HG03520 (cell line): ENCODE measurements at regions not wholly inside any gene's neighbourhood (a gene's known extent, or its start where the extent isn't known, plus 50 kb on each side); places are given as distances from the start of the nearest gene placed in this dataset.

Source experiments
- ATAC-seq: cut with Tn5 transposase; IDR thresholded peaks from one replicate; pipeline ENCODE4 v1.9.1; 2021; ENCODE audit warnings: mild to moderate bottlenecking, moderate library complexity; ENCODE audit not compliant: unreplicated experiment

- no peak for ATAC-seq
Measured at GRCh38 chr7:85737426-85737825, 550.6 kb upstream of the SEMA3D start.

DNA sequence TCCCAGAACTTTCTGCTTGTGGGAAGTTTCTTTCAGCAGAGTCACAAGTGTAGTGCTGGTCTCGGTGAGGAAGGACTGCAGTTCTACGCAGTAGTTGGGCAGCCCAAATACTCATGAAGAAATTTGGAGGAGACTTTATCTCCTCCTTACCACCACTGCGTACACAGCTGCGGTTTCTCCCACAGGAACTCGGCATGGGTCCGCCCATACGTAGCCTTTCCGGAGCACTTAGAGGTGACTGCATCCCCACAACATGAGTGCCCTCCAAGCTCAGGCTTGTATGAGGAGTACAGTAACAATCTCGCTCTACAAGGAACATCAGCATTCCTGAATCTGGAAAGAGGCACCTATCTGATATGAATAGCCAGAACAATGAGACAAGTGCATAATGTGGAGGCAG is 549.2 kb upstream of the SEMA3D start:
- no peak for ATAC-seq

DNA sequence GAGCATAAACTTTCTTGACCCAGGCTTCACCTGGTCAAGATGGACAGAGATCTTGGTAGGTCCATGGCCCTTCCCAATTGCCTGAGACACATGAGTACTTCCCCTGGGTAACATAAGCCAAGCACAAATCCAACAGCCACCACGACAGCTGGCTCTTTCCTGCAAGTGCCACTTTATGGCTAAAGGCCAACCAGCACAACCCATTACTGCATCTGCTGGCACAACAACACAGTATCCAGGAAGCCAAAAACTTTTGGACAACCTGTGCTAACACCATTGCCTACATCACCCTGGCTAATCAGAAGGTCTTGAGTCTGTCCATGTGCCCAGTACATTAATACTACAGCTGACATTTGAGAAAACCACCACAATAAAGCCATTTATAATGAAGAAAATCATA is 548.0 kb upstream of the SEMA3D start:
- ATAC-seq, result no peak

DNA sequence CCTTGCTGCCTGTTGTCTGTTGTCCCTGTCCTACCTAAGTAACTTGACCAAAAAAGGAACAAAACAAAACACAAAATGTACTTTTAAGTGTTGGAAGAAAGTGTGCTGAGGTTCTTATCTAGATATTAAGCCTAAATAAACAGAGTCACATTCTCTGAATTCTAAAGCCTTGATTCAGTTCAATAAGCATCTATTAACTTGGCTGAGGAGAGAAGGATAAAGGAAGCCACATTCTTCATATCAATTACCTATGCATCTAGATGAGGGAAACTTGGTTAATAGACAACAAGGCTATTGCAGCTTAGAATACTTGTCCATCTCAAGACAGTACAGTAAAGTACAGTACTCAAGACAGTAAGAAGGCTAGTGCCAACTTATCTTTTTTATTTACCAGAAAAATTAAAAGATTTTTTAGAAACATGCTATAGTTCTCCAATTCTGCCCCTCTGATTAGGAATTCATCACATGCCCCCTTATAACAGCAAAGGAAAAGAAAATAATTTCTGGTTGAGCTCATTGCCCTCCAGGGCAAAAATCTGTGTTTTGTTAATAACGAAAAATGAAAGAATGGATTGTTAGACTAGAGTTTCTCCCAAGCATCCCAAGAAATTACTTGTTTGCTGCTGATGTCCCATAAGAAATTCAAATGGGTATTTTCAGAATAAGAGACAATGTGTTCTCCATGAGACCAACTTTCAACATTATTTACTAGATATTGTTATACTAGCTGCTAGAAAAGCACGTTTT is 546.5 kb upstream of the SEMA3D start:
- ATAC-seq, result no peak

DNA sequence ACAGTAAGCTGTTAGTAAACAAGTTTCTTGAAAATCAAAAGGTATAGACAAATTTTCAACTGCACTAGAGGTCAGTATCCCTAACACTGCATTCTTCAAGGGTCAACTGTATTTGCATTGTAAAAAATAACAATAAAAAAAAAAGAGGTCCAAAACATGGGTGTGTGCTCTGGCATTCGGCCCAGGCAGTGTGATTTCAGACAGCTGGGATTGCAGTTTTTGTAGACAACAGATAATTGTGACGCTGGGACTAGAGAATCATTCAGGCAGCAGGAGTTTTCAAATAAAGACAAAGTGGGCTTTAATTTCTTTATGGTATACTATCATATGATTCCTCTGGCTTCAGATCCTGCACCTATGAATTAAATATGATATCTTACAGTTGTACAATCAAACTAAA is 543.2 kb upstream of the SEMA3D start:
- ATAC-seq, result no peak

- no peak for ATAC-seq
Measured at GRCh38 chr7:85725026-85725425, 538.2 kb upstream of the SEMA3D start.

DNA sequence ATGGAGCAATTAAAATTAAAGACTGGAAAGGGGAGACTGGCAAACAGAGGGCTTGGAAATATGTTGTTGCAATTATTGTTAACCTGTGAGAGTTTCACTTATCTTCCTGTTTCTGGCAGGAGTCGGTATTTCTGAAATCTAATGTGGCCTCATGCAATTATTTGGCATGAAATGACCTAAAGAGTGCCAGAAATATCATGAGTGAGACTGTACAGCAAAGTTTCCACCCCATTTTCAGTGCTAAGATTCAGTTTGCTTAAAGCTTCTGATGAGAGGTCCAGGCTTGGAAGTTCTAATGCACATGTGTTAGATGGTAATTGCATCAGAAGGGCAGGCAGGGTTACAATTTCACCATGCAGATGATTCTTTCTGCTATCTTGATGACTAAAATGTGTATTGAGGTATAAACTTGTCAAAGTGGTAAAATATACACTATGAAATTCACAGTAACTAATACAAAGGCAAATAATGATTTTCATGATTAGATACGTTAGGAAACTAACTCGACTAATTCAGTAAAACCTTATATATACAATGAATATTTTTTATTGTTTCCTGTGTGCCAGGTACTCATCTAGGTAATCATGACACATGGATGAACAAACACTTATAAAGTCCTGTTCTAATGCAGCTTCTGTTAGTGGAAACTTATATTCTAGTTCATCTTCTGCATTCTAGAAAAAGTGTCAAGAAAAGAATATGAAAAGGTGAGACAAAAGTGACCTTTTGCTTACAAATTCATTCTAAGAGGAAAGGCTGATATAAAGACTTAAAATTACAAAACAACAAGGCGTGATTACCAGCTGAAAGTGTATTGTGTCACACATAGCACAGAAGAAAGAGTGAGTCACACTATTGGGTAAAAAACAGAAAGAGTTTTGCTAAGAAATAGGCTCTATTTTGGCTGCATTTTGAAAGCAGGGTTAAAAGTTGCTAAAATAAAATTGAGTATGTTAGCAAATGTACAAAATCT is 533.4 kb upstream of the SEMA3D start:
- ATAC-seq, result no peak

GRCh38 chr7:85716353-85716752 is 529.5 kb upstream of the SEMA3D start:
- ATAC-seq, result no peak

DNA sequence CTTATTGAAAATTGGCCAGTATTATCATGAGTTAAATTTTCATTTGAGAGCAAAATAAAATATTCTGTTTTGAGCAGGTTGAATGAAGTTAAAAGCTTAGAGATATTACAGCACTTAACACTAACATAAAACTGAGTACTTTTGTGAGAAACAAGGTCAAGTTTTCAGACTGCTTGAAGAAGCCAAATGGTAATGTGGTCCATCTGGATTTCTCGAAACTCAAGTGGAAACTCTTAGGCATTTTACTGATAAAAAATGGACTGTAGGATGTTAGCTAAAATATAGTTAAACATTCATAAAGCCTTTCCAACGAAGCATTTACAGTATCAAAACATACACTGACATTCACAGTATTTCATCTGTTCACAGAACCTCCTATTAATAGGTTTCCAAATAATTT is 528.1 kb upstream of the SEMA3D start:
- no peak for ATAC-seq

DNA sequence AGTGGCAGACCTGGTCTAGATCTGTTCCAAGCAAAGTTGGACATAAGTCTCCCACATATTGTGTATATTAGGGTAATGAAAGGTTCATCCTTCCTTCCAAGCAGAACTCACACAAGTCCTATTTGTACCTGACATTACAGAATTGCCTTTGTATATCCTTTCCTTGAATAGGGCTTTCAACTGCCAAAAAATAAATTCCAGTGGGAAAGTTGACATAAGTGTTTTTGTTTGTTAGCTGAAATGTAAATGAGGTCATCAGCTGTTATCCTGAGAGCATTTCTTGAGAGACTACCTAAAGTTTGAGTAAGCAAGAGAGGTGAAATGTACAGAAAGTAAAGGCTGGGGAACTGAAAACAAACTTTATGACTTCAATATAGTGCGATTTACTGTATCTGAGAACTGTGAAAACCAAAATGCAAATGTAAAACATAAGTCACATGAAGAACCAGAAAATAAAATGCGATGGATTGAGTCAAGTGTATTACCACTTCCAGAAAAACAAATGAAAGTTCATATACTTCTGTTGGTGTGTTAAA is 527.3 kb upstream of the SEMA3D start:
- ATAC-seq, result peak; percentile 76

GRCh38 chr7:85713171-85713570 is 526.3 kb upstream of the SEMA3D start:
- no peak for ATAC-seq

- no peak for ATAC-seq
Measured at GRCh38 chr7:85711894-85712293, 525.0 kb upstream of the SEMA3D start.

GRCh38 chr7:85710960-85711359 is 524.1 kb upstream of the SEMA3D start:
- ATAC-seq, result no peak

DNA sequence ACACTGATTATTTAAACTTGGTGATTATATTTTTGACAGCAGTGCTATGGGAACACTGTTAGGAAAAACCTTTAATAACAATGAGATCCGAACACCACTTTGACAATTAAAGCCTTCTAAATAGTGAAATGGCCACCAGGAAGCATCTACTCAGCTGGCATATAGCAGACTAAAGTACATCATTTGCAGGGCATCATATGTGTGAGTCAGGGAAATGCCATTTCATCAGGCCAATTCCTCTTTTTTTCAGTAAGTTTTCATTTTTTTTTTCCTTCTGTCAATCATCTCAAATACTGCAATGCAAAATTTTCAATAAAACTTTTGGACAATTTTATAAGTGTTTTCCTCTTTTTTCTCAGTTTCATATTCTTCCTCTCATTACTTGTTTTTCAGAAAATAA is 521.4 kb upstream of the SEMA3D start:
- no peak for ATAC-seq

GRCh38 chr7:85705076-85705475 is 518.2 kb upstream of the SEMA3D start:
- ATAC-seq, result no peak

DNA sequence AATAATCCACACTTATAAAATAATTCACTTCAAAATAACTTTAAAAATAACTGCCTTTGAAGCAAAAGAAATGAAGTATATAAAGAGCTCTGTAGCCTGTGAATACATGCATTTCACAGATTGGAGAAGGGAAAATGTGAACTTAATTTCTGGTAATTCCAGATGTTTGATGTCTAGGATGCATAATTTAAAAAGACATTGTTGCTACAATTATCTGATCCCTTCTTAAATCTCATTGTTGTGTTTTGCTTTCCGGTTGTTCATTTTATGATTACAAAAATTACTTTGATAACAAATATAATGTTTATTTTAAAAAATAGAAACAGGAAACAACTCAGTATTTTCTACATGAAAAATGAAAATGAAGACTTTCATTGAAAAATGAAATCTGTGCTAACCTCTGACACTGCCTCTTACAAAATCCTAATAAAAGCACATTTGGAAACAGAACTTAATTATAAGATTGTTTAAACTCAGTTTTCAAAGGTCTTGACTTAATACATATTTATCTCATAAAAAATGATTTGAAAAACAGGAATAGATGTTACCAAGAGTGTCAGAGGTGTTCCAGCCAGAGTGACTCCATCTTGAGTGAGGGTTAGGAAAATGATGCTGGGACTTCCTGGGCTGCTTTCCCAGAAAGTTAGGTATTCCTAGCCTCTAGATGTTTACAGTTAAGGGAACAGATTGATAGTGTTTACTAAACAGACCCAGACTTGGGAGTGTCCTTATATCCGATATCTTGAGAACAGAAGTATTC is 516.6 kb upstream of the SEMA3D start:
- ATAC-seq, result no peak

DNA sequence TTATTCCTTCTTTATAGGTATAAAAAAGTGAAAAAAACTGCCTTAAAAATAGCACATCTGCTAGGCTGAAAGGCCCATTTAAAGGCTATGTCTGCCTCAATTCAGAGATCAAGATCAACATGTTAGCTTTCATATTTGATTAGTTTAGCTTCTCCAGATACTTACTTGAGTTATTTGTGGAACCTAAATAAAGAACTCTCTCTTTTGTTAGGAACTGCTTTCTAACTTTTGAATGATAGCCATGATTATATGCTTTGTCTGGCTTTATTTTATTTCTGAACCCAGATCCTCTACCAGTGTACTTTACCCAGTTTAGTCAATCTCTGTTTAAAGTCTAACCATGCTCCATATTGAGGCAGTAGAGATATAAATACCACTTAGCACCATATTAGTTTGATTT is 515.5 kb upstream of the SEMA3D start:
- ATAC-seq, result no peak

DNA sequence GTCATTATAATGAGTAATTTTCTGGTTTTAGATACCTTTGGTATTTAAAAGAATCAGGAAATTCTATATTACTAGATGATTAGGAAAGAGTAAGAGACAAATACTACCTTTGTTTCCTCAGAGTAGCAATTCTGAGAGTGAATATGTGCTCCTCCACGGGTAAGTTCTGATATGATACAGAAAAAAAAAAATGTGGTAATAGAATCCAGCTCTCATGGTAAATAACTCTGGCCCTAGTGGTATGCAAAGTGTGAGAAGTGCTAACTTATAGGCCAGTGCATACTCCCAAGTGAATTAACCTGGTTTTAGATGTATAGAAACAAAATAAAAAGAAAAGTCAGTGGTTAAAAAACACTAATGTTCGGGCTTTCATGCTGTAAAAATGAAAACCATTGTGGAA is 512.6 kb upstream of the SEMA3D start:
- no peak for ATAC-seq

- no peak for ATAC-seq
Measured at GRCh38 chr7:85695533-85695932, 508.7 kb upstream of the SEMA3D start.

DNA sequence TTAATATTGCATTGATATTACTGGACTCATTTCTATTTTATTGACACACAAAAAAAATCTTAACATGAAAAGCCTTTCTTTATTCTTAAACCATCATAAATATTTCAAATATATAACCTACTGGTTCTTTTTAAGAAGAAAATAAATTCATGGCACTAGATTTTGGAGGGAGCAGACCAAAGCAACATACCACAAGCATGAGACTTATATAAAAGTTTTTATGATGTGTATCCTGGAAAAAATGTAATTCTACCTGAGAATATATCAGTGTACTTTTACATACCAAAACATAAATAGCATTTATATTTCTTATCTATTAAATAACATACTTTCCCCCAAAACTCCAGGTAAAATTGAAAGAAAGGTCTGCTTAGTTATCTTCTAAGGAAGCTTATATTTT is 508.2 kb upstream of the SEMA3D start:
- no peak for ATAC-seq

- no peak for ATAC-seq
Measured at GRCh38 chr7:85693326-85693725, 506.5 kb upstream of the SEMA3D start.
